Cardiac septum (tissue), 1 donor: ENCODE measurements at regions not wholly inside any gene's neighbourhood (a gene's known extent, or its start where the extent isn't known, plus 50 kb on each side); places are given as distances from the start of the nearest gene placed in this dataset.

Source experiments
- DNase-seq: peaks from one replicate; pipeline ENCODE4 v3.0.0-alpha.2; 2020; ENCODE audit warnings: low spot score
- intact Hi-C: fragments of 100-400 bp; cut with DNase I; formaldehyde crosslinking; loops from one replicate; pipeline ENCODE4 v1.14.0; 2022
- donor health status: DM: no; HTN: no; CAD: no.

DNA sequence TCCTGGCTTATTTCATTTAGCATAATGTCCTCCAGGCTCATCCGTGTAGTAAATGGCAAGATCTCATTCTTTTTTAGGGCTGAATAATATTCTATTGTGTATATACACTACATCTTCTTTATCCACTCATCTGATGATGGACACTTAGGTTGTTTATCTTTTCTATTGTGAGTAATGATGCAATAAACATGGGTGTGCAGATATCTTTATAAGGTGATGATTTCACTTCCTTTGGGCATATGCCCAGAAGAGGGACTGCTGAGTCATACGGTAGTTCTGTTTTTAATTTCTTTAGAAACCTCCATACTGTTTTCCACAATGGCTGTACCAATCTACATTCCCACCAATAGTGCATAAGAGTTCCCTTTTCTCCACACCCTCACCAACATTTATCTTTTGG, 317.6 kb upstream of the CNKSR2 start:
- DNase-seq = no peak
- intact Hi-C loops = no loop called here

DNA sequence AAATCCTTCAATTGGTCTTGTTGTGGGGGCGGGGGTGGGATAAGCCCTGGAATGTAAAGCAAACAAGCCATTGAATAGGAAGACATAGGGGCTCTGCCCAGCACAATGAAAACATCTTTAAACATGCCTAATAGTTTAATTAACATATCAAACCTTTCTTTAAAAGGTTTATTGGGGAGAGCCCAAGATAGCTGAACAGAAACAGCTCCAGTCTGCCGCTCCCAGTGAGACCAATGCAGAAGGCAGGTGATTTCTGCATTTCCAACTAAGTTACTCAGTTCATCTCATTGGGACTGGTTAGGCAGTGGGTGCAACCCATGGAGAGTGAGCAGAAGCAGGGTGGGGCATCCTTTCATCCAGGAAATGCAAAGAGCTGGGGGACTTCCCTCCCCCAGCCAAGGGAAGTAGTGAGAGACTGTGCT, 327.2 kb upstream of the CNKSR2 start:
- DNase-seq = no peak
- intact Hi-C loops = no loop called here

DNA sequence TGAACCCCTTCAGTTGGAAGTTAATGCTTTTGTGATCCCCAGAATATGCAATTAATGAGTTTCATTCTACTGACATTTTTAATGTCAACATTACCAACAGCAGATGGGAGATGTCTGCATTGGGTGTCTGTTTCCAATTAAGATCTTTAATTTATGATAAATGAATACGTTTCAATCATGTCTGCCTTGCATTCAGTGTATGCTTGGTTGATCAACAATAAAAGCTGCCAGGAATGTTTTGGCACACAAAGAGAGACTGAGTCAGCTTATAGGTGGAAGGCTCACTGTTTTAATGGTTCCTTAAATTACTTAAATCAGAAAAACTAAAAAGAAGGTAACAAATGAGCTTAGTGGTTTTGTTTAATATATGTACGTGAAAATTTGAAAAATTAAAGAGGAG, 359.9 kb upstream of the CNKSR2 start:
- DNase-seq = no peak
- intact Hi-C loops = no loop called here

DNA sequence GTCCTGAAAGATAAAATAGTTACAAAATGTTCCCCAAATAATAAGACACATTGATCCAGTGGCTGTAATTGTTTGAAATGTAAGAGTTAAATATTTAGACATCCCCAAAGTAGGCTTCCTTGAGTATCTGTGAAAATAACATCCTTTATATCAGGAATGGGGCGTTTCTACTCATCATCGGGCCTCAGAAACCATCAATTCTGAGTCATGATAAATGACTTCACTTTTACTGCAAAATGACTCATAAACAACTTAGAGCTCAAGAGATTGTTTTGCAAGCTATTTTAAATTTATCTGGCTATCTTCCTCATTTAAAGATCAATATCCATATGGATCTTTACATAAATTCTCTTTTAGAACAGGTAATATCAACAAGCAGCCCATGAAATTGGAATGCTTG, 369.4 kb upstream of the CNKSR2 start:
- intact Hi-C loops = no loop called here
- DNase-seq = no peak

DNA sequence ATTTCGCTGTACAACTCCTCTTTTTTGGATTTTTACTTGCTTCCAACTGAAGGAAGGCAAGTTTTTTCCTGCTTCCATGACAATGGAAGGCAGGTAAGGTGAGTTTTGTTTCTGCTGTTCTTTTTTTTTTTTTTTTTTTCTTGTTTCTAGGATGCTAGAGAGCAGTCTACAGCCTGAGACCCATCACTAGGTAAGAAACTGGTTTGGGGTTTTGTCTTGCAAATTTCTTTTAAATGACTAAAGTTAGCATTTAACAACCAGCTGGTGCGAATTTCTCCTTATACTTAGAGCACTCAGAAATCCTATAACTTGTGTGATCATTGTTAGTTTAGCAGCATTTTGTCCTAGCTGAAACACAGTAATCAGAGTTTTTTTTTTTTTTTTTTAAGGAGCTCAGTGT, 378.4 kb upstream of the CNKSR2 start:
- no peak for DNase-seq
- intact Hi-C loops = no loop called here

DNA sequence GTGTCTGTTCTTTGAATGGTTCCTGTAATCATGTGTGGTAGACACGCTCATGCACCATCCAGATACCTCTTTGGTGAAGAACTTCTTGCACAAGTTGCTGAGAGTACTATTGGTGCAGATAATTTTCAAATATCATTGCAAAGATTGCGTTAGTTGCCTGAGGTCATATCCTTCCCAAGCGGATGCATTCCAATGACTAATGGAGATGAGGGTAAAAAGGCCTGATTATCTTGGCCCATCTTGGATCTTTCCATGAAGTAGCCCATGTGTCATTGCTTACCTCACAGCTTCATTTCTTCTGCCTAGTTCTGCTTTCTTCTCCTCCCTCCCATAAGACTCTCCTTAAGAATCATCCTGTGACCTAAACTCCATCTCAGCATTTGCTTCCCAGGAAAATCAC, 384.9 kb upstream of the CNKSR2 start:
- intact Hi-C loops = no loop called here
- DNase-seq = no peak

DNA sequence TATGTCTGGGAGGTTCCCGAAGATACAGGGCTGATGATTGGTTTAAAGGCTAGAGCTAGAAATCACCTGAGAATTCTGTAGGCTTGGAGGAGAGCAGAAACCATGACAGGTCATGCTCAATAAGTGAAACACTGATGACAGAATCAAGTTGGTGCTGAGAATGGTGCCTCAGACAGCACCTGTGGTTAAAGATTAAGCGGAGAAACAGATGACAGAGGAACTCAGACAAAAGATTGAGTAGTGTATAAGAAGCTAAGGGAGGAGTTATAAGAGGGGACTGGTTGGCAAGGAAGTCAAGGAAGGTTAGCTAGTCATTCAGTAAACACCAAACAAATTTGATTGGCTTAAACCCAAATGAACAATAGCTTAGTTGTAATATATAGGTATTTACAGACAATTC, 385.4 kb upstream of the CNKSR2 start:
- DNase-seq = no peak
- intact Hi-C loops = no loop called here

DNA sequence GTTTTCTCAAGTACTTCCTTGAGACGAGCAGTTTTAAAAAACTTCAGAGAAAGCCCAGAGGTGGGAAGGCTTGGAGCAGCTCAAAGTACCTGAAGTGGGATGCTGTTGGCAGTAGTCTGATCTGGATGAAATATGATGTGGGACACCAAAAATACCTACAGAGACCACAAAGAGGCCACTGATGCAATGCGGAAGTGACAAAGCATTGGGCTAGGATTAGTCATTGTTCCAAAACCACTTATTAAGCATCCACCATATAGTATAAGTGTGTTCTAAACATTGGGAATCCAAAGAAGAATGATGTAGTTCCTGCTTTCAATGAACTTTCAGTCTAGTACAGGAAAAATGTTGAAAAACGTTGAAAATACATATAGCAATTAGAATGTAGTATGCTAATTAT, 386.1 kb upstream of the CNKSR2 start:
- intact Hi-C loops = no loop called here
- no peak for DNase-seq

DNA sequence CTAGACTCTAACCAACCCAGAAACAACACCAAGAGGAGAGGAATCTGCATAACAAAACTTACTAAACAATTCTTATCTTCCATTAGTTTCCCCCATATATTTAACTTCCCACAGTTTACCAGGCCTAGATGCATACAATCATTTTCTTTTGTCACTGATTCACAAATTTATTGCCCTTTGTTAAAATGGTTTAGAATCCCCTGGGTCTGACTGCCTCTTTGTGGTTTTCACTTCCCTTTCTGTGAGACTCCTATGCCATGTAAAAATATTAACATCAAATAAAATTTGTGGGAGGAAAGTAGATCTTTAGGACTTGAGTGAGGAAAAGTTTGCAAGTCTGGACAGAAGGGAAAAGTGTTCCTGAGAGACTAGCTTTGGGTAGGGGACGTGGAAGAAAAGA, 393.8 kb upstream of the CNKSR2 start:
- DNase-seq = no peak
- intact Hi-C loops = no loop called here

DNA sequence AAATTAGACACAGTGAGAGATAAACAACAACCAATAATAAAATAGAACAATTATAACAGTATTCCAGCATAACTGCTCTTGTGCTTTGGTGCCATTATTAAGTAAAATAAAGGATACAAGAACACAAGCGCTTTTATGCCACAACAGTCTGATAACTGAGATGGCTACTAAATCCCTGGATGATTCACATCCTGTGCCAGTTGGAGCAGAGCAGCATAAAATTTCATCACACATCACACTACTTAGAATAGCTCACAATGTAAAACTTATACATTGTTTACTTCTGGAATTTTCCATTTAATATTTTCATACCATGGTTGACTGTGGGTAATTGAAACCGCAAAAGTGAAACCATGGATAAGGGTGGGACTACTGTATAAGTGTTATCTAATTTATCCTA, 399.9 kb upstream of the CNKSR2 start:
- no peak for DNase-seq
- intact Hi-C loops = no loop called here

DNA sequence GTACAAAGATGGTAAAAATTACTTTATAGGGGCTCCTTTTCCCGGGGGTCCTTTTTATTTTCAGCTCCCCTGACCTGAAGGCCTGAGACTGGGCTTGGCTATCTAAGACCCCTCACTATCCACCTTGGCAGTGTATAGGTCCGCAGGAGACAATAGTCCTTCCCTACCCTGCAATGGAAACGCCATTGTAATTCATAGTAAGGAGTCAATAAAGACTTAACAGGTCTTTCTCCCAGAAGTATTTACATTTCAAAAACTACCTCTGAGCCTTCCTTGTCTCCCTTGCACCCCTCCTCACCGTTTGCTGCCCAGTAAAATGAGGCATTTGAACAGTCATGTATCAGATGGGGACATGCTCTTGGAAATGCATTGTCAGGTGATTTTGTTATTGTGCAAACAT, 401.2 kb upstream of the CNKSR2 start:
- no peak for DNase-seq
- intact Hi-C loops = no loop called here

DNA sequence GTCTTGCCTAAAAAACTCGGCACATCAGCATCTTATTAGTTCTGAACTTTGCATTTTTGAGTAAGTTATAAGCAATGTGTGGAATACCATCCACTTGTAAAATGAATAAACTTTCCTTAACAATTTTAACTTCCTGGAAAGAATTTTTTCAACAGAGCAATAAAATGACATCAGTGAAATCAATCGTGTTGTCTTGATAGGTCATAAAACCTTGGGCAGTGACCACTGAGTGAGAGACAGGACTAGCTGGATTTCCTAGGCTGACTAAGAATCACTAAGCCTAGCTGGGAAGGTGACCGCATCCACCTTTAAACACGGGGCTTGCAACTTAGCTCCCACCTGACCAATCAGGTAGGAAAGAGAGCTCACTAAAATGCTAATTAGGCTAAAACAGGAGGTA, 403.0 kb upstream of the CNKSR2 start:
- no peak for DNase-seq
- intact Hi-C loops = no loop called here

DNA sequence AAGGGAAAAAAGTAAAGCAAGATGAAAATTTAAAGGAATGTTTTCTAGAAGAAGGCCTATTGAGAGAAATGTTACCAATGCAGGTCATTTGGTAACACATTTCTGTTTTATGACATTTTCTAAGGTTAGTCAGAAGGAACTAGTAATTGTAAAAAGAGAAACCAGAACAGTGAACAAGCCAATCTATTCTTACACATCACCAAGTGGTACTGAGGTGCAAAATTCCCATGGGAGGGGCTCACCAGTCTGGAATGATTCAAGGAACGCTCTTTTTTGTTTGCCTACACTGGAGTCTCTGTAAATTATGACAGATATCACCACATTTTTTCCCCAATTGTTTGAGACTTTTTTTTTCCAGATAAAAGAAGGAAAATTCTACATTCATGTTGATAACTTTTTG, 404.7 kb upstream of the CNKSR2 start:
- intact Hi-C loops = no loop called here
- DNase-seq = no peak

DNA sequence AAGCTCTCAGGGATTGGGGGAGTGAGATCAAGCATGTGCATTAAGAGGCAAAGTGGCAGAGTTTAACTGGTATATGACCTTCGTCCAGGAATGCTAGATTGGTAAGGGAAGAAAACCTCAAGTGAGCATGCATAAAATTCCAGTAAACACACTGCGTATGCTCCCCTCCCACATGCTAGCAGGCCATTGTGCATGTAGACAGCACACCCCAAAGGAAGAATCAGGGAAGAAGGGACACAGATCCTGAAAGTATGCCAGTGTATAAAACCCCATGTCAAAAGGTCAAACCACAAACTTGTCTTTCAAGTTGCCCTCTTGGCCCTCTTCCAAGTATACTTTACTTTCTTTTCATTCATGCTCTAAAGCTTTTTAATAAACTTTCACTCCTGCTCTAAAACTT, 405.2 kb upstream of the CNKSR2 start:
- no peak for DNase-seq
- intact Hi-C loops = no loop called here

DNA sequence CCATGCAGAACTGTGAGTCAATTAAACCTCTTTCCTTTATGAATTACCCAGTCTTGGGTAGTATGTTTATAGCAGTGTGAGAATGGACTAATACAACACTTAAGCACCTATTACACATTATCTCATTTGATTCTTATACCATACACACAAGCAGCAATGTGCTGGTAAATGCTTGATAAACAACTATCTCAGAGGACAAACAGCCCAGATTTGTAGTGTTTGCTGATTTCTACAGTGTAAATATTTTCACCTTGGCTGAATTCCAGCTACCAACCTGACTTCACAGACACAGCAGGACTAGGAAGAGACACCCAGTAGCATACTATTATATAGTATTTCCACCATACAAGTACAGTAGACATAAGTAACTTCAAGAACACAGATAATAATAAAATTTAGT, 406.5 kb upstream of the CNKSR2 start:
- intact Hi-C loops = no loop called here
- no peak for DNase-seq

DNA sequence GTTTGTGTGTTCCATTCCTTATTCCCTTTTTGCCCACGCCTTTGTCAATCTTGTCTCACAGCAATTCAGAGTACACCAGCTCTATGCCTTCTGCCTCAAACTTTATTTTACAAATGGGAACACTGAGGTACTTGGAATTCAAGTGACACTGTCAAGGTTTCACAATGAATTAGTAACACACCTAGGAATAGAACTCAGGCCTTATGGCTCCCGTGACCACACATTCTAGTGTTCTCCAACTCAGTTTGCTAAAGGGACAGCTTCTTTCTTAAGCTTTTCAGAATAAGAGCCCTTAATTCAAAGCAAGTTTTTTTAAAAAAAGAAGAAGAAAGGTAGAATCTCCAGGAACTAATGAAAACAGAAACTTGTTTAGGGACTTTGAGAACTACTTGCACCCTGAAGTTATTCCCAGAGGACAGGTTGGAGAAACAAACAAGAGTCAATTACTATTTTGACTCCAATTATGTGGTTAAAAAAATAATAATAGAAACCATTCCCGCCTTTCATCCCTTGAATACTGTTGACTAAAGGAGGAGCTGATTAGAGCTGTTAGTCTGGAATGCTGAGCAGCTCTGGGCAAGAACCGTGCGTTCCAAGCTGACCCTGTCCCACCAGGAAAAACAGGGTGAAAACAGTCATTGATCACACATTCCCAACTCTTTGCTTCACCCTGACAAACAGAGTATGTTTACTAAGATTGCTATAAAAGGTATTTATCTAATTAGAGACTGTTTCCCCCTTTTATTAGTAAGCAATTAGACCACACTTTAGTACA, 408.8 kb upstream of the CNKSR2 start:
- intact Hi-C loops = no loop called here
- DNase-seq = no peak

DNA sequence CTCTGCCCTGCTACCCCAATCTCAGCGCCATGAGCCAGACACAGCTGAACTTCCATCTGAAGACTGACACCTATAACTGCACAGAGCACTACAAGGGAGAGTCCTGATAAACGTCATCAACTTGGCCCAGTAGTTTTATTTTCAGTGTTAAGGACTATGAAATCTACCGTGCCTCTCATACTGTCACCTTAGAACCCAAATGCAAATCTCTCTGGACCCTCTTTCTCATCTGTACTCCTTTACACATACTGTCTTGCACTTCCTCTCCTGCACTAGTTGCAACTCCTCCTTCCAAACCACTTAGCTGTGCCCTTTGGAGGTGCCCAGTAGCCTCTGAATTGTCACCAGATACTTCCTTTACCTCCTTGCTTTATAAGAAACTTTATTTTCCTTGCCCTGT, 420.2 kb upstream of the CNKSR2 start:
- DNase-seq = no peak
- intact Hi-C loops = no loop called here

DNA sequence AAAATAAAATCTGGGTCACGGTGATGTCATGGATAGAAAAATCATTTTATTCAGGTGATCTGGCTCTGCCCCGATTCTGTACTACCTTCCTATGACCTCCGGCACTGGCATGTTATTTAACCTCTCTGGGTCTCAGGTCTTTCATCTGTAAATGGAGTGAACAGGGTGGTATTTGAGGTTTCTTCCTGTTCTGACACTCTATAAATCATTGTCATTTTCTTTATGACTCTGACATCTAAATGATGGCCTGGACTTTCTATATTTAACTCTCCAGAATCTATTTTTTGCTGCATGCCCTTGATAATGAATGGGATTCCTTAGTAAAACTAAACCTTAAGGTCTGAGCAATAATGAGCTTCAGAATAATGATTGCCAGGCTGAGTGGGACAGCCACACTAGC, 422.0 kb upstream of the CNKSR2 start:
- no peak for DNase-seq
- intact Hi-C loops = no loop called here

DNA sequence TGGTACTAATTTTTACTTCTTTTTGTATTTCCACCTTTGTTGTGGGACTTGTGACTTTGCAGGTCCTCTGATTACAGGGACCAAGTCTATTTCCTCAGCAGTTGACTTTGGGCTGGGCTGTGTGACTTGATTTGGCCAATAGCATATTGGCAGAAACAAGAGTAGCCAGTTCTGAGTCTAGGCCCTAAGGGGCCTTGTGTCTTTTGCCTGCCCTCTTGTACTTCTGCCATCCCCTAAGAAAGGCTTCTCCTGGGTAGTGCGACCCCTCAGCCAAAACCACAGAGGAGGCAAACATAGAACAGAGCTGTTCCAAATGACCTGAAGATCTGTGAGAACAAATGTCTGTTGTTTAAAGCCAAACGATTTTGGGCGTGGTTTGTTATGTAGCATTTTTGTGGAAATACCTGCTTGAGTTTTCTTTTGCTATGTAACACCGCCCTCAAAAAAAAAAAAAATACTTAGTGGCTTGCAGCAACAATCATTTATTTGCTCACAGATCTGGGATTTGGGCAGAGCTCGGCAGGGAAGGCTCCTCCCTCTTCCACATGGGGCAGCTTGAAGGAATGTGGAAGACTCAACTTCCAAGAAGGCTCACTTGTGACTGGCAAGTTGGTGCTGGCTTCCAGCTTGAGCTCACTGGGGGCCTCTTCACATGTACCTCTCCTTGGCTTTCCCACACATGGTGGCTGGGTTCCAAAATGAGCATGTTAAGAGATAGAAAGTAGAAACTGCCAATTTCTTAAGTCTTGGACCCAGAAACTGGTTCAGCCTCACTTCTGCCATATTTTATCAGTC, 423.0 kb upstream of the CNKSR2 start:
- no peak for DNase-seq
- intact Hi-C loops = no loop called here

DNA sequence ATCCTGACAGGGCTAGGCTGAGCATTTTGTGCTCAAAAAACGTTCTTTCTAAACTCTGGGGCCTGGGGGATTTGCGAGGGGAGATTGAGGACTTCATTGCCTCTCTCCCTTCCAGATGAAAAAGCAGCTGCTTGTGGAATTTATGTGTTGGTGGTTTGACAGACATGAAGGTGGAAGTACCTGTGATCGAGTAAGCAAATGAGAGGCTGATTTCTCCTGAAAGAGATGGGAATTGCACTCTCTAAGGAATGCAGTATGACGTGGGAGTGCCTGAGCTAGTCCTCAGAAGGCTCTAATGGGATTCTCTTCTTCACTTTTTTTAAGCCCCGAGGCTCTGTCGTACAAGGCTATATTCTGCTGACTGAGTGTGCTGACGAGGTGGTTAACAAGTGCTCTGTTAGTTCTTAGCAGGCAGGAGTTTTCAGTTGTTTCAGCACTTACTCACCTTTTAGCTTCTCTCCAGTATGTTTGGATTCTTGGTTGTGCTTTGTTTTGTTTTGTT, 426.8 kb upstream of the CNKSR2 start:
- no peak for DNase-seq
- intact Hi-C loops = no loop called here

DNA sequence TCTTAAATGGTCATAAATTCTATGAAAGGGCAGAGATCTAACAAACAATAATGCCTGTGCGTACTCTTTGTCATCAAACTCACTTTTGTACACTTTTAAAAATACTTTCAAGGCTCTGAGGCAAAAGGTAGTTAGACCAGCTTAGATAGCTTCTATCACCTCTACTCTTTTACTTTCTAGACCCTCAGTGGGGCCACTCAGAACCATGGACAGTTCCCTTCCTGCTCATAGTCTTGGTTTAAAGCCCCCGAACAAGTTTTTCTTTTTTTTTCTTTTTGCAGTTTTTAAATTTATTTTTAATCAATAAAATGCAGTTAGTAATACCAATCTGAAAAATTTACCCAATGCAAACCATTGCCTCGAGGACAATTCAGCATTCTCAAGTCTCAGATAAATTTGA, 460.5 kb upstream of the CNKSR2 start:
- no peak for DNase-seq
- intact Hi-C loops = no loop called here
